Prostate gland (tissue), 2 donors: ENCODE measurements at regions not wholly inside any gene's neighbourhood (a gene's known extent, or its start where the extent isn't known, plus 50 kb on each side); places are given as distances from the start of the nearest gene placed in this dataset.
"Not testable (repeated sequence)": the region's sequence is repeated elsewhere in the genome, so short reads cannot be mapped to it uniquely, and the experiment has no call there.

Experiments used
- DNase-seq: peaks from one replicate; pipeline ENCODE4 v3.0.0-alpha.2; 2019; ENCODE audit warnings: low spot score
- H3K27ac ChIP-seq, 2 donors: fragments of 200-600 bp; sonication (generic); 2 replicates each; pipeline ENCODE4 v1.5.1; 2017 to 2019
- H3K27me3 ChIP-seq: fragments of 200-600 bp; sonication (generic); replicated peaks from 2 replicates; pipeline ENCODE4 v1.5.1; 2019; ENCODE audit not compliant: insufficient read depth
- H3K36me3 ChIP-seq, 2 donors: fragments of 200-600 bp; sonication (generic); 1 replicate in 1 of 2; 2 replicates in 1 of 2; pipeline versions ENCODE4 v1.5.1 to v1.8.1; 2017 to 2019
- H3K4me1 ChIP-seq: fragments of 200-600 bp; sonication (generic); replicated peaks from 2 replicates; pipeline ENCODE4 v1.5.1; 2019
- H3K4me3 ChIP-seq, 2 donors: fragments of 200-600 bp; sonication (generic); 2 replicates each; pipeline ENCODE4 v1.5.1; 2017 to 2019
- H3K9me3 ChIP-seq: fragments of 200-600 bp; sonication (generic); 2 replicates; pipeline ENCODE4 v1.5.1; 2017
- CTCF ChIP-seq, 4 experiments: fragments of 200-600 bp in 2 of 4; fragments of 450-650 bp in 2 of 4; sonication (generic) in 2 of 4; IDR thresholded peaks; 1 replicate in 3 of 4; 2 replicates in 1 of 4; pipeline ENCODE4 v1.5.1; 2016 to 2019; ENCODE audit warnings: antibody characterized with exemption in 4 of 4, mild to moderate bottlenecking in 2 of 4, moderate library complexity in 2 of 4
- POLR2A ChIP-seq: fragments of 450-650 bp; IDR thresholded peaks from one replicate; pipeline ENCODE4 v1.6.1; 2016; ENCODE audit warnings: antibody characterized with exemption, mild to moderate bottlenecking
- POLR2AphosphoS5 ChIP-seq: sonication (generic); formaldehyde crosslinking; IDR thresholded peaks from one replicate; pipeline ENCODE4 v1.6.1; 2017; ENCODE audit warnings: antibody characterized with exemption
- WGBS: methylation state at CpG from one replicate; pipeline ENCODE4 v1.1.5; 2018; 5-methylcytosine and 5-hydroxymethylcytosine counted together
- intact Hi-C: fragments of 100-400 bp; cut with DNase I; formaldehyde crosslinking; loops from one replicate; pipeline ENCODE4 v1.14.2; 2022

DNA sequence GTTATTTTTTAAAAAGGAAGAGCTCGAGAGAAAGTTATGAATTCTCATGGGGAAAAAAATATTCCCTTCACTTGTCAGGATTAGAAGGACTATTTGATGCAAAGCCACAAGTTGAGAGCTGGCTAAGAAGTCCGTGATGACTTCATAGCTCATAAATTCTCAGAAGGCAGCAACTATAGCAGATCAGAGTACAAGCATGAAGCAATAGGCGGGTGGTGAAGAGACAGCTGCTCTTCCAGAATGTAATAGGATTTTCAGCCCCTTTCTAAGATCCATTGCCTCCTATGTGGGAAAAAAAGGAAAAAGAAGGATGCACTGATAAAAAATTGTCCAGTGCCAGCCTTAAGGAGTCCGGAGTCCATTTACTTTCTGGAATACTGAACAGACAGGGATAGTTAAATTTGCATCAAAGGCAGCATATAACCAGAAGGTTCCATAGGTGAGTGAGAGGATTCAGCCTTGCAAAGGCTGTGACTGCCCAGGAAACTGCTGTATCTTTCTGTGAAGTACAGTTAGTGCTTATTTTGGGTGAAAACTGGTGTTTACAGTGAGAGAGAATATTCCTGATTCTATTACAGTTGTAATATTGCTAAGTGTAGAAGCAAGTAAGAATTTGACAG, 929.5 kb upstream of the ALCAM start:
- H3K36me3 ChIP-seq: no peaks in the 10 kb centered on the region
- H3K9me3 ChIP-seq: no peaks in the 10 kb centered on the region
- no peaks in the 10 kb centered on the region for H3K27me3 ChIP-seq
- TF ChIP-seq POLR2A (no peak), POLR2AphosphoS5 (no peak), CTCF (IDR thresholded peaks at IDR 0.05) (no peak)
- no peak for DNase-seq
- 33% methylated on average over 4 of the region's 4 CpGs for WGBS
- no peaks in the 10 kb centered on the region for H3K4me1 ChIP-seq
- no peak overlapping the region for H3K27ac ChIP-seq
- H3K4me3 ChIP-seq: no peak overlapping the region
- intact Hi-C loops: no loop called here

GRCh38 chr3:104437891-104438290, 928.8 kb upstream of the ALCAM start:
- Histone ChIP-seq H3K4me1 (no peaks in the 10 kb centered on the region), H3K9me3 (no peaks in the 10 kb centered on the region), H3K27ac (no peak overlapping the region), H3K27me3 (no peaks in the 10 kb centered on the region), H3K36me3 (no peaks in the 10 kb centered on the region), H3K4me3 (no peak overlapping the region)
- TF ChIP-seq POLR2A: no peak
- TF ChIP-seq CTCF (IDR thresholded peaks at IDR 0.05): no peak
- no peak for TF ChIP-seq POLR2AphosphoS5
- DNase-seq: no peak
- intact Hi-C loops: no loop called here
- 6% methylated on average over 1 of the region's 1 CpG for WGBS

- intact Hi-C loops: no loop called here
- no peak overlapping the region for H3K27ac ChIP-seq
- no peak overlapping the region for H3K4me3 ChIP-seq
- WGBS: 76% methylated on average over 1 of the region's 1 CpG
- no peaks in the 10 kb centered on the region for H3K27me3 ChIP-seq
- H3K9me3 ChIP-seq: no peaks in the 10 kb centered on the region
- no peak for DNase-seq
- H3K36me3 ChIP-seq: no peaks in the 10 kb centered on the region
- TF ChIP-seq CTCF (IDR thresholded peaks at IDR 0.05) (no peak), POLR2A (no peak), POLR2AphosphoS5 (no peak)
- H3K4me1 ChIP-seq: no peaks in the 10 kb centered on the region
Measured at GRCh38 chr3:104438706-104439105, 928.0 kb upstream of the ALCAM start.

DNA sequence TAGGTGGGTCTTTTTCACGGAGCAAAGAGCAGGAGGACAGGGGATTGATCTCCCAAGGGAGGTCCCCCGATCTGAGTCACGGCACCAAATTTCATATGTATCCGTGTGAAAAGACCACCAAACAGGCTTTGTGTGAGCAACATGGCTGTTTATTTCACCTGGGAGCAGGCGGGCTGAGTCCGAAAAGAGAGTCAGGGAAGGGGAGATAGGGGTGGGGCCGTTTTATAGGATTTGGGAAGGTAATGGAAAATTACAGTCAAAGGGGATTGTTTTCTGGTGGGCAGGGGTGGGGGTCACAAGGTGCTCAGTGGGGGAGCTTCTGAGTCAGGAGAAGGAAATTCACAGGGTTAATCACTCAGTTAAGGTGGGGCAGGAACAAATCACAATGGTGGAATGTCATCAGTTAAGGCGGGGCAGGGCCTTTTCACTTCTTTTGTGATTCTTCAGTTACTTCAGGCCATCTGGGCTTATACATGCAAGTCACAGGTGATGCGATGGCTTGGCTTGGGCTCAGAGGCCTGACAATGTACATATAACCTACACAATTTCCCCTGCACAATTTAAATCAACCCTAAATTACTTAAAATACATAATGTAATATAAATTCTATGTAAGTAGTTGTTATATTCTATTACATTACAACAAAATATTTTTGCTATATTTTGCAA, 921.3 kb upstream of the ALCAM start:
- intact Hi-C loops, H3K4me3 ChIP-seq, DNase-seq, H3K27ac ChIP-seq, H3K4me1 ChIP-seq, H3K9me3 ChIP-seq, H3K36me3 ChIP-seq, H3K27me3 ChIP-seq: not testable (repeated sequence)
- 91% methylated on average over 9 of the region's 9 CpGs for WGBS

- Histone ChIP-seq H3K9me3 (no peaks in the 10 kb centered on the region), H3K4me3 (no peak overlapping the region), H3K27me3 (no peaks in the 10 kb centered on the region), H3K27ac (no peak overlapping the region), H3K36me3 (no peaks in the 10 kb centered on the region), H3K4me1 (no peaks in the 10 kb centered on the region)
- WGBS: 30% methylated on average over 5 of the region's 5 CpGs
- no peak for DNase-seq
- intact Hi-C loops: no loop called here
- TF ChIP-seq POLR2A: no peak
Measured at GRCh38 chr3:104447681-104448080, 919.0 kb upstream of the ALCAM start.

- Histone ChIP-seq H3K36me3 (no peaks in the 10 kb centered on the region), H3K4me1 (no peaks in the 10 kb centered on the region), H3K27me3 (no peaks in the 10 kb centered on the region), H3K27ac (no peak overlapping the region), H3K4me3 (no peak overlapping the region), H3K9me3 (no peaks in the 10 kb centered on the region)
- 62% methylated on average over 4 of the region's 4 CpGs for WGBS
- DNase-seq: no peak
- no peak for TF ChIP-seq POLR2AphosphoS5
- TF ChIP-seq CTCF (IDR thresholded peaks at IDR 0.05): no peak
- TF ChIP-seq POLR2A: no peak
- intact Hi-C loops: no loop called here
Measured at GRCh38 chr3:104452697-104453096, 914.0 kb upstream of the ALCAM start.
